ENCODE measurements at regions not wholly inside any gene's neighbourhood (a gene's known extent, or its start where the extent isn't known, plus 50 kb on each side); places are given as distances from the start of the nearest gene placed in this dataset.

GRCh38 chr1:194155962-194156361 is 969.5 kb upstream of the B3GALT2 start:
- DNase-seq (ENCODE audit: low spot score) = no peak

- no peak for DNase-seq (ENCODE audit: low spot score)
Measured at GRCh38 chr1:194151056-194151455, 964.6 kb upstream of the B3GALT2 start.

- DNase-seq (ENCODE audit: low spot score) = no peak
Measured at GRCh38 chr1:194150242-194150641, 963.8 kb upstream of the B3GALT2 start.

- no peak for DNase-seq (ENCODE audit: low spot score)
Measured at GRCh38 chr1:194133152-194133551, 946.7 kb upstream of the B3GALT2 start.

DNA sequence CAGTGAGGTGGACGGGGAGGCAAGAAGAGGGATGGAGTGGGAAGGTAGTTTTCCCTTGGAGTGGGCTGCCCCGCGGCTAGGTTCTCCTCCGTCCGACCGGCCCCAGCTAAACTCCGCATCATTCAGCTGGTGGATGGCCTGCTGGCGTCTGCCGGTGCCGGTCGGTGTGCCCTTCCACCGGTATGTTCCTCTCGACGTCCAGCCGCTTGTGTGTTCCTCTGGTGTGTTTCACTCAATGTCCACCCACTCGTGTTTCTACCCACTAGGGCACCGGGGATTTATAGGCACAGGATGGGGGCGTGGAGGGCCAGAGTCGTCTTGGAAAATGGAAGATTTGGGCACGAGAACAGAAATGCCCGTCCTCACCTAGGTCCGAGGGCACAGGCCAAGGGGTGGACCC is 931.7 kb upstream of the B3GALT2 start:
- no peak for DNase-seq (ENCODE audit: low spot score)

- no peak for DNase-seq (ENCODE audit: low spot score)
Measured at GRCh38 chr1:194117582-194117981, 931.2 kb upstream of the B3GALT2 start.

DNA sequence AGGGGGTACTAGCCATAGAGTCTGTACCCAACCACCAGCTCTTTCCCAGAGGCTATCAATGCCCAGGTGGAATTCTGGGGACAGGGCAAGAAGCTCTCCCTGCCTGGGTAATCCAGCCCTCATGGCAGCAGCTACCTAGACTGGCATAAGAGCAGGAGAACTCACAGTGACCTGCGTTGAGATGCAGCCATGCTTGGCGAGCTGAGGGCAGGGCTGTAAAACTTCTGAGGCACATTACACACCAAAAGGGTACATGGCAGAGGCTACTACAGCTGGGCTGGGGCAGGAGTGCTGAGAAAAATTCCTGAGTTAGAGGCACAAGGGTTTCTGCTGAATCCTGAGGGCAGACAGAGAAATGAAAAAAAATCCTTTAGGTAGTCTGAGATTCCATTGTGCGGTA is 927.9 kb upstream of the B3GALT2 start:
- no peak for DNase-seq (ENCODE audit: low spot score)

GRCh38 chr1:194105381-194105780 is 919.0 kb upstream of the B3GALT2 start:
- DNase-seq (ENCODE audit: low spot score) = no peak

- no peak for DNase-seq (ENCODE audit: low spot score)
Measured at GRCh38 chr1:194104247-194104844, 917.9 kb upstream of the B3GALT2 start.

- no peak for DNase-seq (ENCODE audit: low spot score)
Measured at GRCh38 chr1:194103516-194104246, 917.3 kb upstream of the B3GALT2 start.

DNA sequence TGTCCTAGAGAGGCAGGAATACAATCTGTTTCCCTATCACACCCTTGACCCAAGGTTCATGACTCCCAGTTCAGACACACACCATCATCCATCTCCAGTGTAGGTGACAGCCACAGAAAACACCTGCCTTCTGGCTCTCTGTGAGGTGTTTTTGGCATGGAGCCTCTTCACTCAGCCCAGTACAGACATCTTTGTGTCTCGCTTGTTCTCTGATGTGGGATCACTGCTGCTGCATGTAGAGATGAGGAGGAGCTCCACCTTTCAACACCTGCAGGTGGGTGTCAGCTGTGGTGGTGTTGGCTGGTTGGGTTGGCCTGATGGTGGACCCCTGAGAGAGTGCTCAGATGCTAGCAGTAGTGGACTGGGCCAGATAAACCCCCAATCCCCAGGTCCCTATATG is 916.7 kb upstream of the B3GALT2 start:
- DNase-seq (ENCODE audit: low spot score) = no peak

GRCh38 chr1:194102607-194103006 is 916.2 kb upstream of the B3GALT2 start:
- DNase-seq (ENCODE audit: low spot score) = no peak

DNA sequence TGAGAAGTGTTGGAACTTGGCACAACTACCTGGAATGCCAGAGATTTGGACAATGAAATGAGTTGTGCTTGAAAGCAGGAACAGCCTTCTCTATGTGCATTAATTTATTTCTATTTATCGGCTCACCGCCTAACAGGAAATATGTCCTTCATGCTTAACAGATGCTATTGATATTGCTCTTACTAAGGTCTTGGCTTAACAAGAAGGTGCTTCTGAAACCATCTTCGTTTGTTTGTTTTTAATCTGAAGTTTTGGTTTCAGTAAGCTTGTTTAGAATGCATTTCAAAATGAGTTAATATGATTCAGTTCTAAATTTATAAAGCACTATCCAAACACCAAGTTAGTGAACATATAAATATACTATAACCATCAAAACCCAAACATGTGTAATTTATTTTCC is 898.3 kb upstream of the B3GALT2 start:
- no peak for DNase-seq (ENCODE audit: low spot score)

DNA sequence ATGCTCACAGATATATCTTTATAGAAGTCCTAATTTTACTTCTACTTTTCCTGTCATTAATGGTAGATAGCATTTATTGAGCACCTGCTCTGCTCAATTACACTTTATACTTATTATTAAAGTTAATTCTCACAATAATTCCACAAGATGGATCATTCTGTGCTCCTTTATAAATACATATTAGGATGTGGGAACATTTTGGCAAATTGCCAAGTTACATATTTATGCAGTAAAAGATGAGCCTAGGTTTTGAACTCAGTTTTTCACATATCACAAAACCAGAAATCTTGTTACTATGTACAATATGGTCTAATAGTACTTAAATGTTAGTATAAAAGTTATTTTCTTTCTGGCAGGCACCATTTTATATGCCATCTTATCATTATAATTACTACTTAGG is 895.0 kb upstream of the B3GALT2 start:
- no peak for DNase-seq (ENCODE audit: low spot score)

DNA sequence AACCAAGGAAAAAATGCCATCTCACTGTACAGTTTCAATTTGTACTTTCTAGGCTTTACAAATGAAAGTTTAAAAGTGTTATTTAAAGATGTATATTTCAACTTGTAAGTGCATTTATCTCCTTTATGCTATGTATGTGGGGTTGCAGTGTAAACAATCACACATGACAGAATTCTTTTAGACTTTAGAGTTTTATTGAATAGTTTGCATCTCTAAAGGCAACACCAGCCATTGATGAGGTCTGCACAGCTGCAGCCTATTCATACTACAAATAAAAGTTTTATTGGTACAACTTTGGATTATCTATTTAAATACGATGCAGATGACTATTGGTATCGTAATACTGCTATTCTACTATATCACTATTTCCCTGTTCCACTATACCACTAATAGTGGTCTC is 894.4 kb upstream of the B3GALT2 start:
- DNase-seq (ENCODE audit: low spot score) = no peak

DNA sequence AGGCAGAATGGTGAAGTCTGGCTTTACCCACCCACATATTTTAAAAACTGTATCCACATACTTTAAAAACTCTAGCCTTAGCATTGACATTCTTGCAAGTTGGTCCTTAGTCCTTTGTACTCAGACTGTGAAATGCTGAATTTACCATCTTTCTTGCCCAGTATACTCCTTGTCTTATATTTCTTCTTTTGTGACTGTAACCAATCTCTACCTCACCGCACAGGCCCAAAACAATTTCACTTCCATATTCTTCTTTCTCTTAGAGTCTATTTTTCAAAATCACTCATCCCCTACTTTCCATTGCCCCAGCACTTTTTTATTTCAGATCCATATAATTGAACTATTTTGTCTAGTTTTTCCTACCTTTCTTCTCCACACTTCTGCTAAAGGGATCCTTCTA is 892.4 kb upstream of the B3GALT2 start:
- no peak for DNase-seq (ENCODE audit: low spot score)

GRCh38 chr1:194076646-194077045 is 890.2 kb upstream of the B3GALT2 start:
- no peak for DNase-seq (ENCODE audit: low spot score)

DNA sequence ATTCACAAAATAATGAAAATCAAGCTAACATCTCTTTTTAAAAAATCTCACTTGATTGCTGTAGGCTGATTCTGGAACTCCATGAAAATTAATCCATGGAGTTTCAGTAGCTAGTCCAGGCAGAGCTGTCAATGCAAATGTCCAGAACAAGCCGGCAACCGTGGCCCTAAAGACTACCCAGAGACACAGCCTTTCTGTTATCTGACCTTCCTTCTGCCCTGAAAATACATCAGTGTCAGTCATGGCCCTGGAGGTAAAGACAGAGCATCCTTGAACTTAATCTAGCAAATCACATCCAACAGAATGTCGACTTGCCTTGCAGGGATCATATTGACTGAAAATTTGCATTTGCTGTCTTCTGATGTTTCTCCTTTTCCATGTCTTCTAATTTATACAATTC is 887.4 kb upstream of the B3GALT2 start:
- DNase-seq (ENCODE audit: low spot score) = no peak

- DNase-seq (ENCODE audit: low spot score) = no peak
Measured at GRCh38 chr1:194071205-194071604, 884.8 kb upstream of the B3GALT2 start.

- DNase-seq (ENCODE audit: low spot score) = no peak
Measured at GRCh38 chr1:194069831-194070218, 883.4 kb upstream of the B3GALT2 start.

DNA sequence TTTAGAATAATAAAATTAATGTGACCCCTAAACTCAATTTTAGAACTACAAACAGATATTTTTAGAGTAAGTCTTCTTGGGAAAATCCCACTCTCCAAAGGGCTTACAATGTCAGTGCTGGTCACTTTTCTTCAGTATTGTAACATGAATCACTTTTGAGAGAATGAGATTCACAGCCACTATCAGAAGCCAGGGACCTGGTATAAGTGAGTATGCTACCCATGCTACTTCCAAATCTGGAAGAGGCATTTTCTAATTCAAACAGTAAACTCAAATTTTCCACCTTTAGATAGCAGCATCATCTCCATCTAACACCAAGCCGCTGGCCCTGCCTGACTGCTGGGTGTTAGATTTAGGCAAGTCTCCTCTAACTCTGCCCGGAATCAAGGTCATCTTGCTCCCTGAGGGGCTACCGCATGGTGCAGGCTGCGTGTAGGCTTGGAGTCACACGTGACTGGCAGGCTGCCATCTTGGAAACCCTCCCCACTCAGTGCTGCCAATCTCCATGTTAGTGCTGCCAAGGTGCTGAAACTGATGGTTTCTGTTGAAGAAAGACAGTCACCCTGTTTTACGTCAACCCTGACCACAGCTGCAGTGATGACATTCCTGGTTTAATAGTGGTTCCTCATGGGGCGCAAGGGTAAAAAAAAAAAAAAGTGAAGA is 882.9 kb upstream of the B3GALT2 start:
- DNase-seq (ENCODE audit: low spot score) = peak; percentile 17

DNA sequence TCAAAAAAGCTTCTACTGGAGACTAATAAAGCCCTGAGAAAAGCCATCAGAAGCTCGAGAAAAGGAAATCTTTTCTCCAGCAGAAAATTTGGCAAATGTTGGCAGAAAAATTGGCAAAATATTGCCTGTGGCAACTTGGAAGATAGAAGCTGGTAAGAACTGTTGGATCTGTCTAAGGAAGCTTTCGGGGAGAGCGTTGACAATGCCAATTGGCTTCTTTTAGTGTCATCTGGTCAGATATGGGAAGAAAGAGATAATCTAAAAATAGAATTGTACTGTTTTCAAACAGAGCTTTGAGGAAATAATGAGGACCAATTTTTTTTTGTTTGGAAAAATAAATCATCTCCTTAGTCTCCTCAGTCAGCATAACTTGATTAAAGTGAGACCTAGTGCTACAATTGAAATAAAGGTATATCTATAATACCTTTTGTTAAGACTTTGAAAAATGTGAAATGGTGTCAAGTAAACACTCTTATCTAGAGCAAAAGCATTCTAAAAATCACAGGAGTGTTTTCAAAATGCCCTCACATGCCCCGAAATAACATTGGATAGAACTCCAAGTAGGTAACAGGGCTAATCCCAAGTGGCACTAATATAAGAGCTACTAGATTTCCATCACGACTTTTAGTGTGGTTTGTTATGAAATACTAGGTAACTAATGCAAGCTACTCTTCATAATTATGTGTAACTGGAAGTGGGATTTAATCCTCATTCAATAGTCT is 882.2 kb upstream of the B3GALT2 start:
- peak; percentile 63 for DNase-seq (ENCODE audit: low spot score)

GRCh38 chr1:194067772-194068171 is 881.4 kb upstream of the B3GALT2 start:
- peak; percentile 6 for DNase-seq (ENCODE audit: low spot score)

Measured in cerebellar cortex (tissue), 1 donor.